SU-DHL-6 (cell line): ENCODE measurements at regions not wholly inside any gene's neighbourhood (a gene's known extent, or its start where the extent isn't known, plus 50 kb on each side); places are given as distances from the start of the nearest gene placed in this dataset.

Experiments
- H2AFZ ChIP-seq: fragments of 200-600 bp; sonication (generic); 2 replicates; pipeline ENCODE4 v1.6.1; 2014; ENCODE audit warnings: low read depth, mild to moderate bottlenecking, moderate library complexity, mixed read lengths, antibody characterized with exemption, low read length; ENCODE audit not compliant: severe bottlenecking
- H3F3A ChIP-seq: fragments of 200-600 bp; shearing (Covaris generic); 2 replicates; pipeline ENCODE4 v1.6.0; 2016; ENCODE audit warnings: antibody characterized with exemption, mild to moderate bottlenecking; ENCODE audit not compliant: insufficient read depth
- H3K27ac ChIP-seq: fragments of 200-600 bp; sonication (generic); 2 replicates; pipeline ENCODE4 v1.5.1; 2016; ENCODE audit warnings: low read depth, mild to moderate bottlenecking, low read length, moderate library complexity, mixed read lengths
- H3K27me3 ChIP-seq: fragments of 200-600 bp; sonication (generic), shearing (Covaris generic); 2 replicates; pipeline ENCODE4 v1.6.0; 2014; ENCODE audit warnings: mild to moderate bottlenecking, low read length
- H3K36me3 ChIP-seq: fragments of 200-600 bp; sonication (generic); 2 replicates; pipeline ENCODE4 v1.6.1; 2014; ENCODE audit warnings: mild to moderate bottlenecking, low read length, mixed read lengths
- H3K4me2 ChIP-seq: fragments of 300-600, 200-600 bp; shearing (Covaris generic), sonication (generic); 2 replicates; pipeline ENCODE4 v1.6.0; 2014; ENCODE audit warnings: low read length, low read depth, mild to moderate bottlenecking; ENCODE audit not compliant: poor library complexity, severe bottlenecking
- H3K4me3 ChIP-seq: fragments of 200-600 bp; sonication (generic); 2 replicates; pipeline ENCODE4 v1.5.1; 2014; ENCODE audit warnings: antibody characterized with exemption, low read length, mild to moderate bottlenecking, mixed read lengths; ENCODE audit not compliant: insufficient read depth, poor library complexity, severe bottlenecking
- H3K79me2 ChIP-seq: fragments of 200-600 bp; sonication (generic); 2 replicates; pipeline ENCODE4 v1.6.1; 2014; ENCODE audit warnings: mild to moderate bottlenecking, low read length, moderate library complexity; ENCODE audit not compliant: insufficient read depth
- H3K9ac ChIP-seq: fragments of 200-600 bp; sonication (generic); 2 replicates; pipeline ENCODE4 v1.7.0; 2014; ENCODE audit warnings: mild to moderate bottlenecking, low read length
- H3K9me2 ChIP-seq: fragments of 200-600 bp; sonication (generic); replicated peaks from 2 replicates; pipeline ENCODE4 v1.6.1; 2014; ENCODE audit warnings: low read length; ENCODE audit not compliant: insufficient read depth
- H3K9me3 ChIP-seq: fragments of 200-600 bp; sonication (generic); 2 replicates; pipeline ENCODE4 v1.6.1; 2014; ENCODE audit warnings: low read length, mixed read lengths; ENCODE audit not compliant: insufficient read depth
- H4K20me1 ChIP-seq: fragments of 200-600 bp; sonication (generic); 2 replicates; pipeline ENCODE4 v1.6.1; 2014; ENCODE audit warnings: low read depth, mild to moderate bottlenecking, antibody characterized with exemption, low read length, moderate library complexity, mixed read lengths
- CTCF ChIP-seq: fragments of 200-600 bp; sonication (generic); IDR thresholded peaks from one replicate; pipeline ENCODE4 v1.5.1; 2017; ENCODE audit warnings: antibody characterized with exemption, mild to moderate bottlenecking, low read length, moderate library complexity; ENCODE audit not compliant: insufficient read depth, poor library complexity, severe bottlenecking
- EZH2phosphoT487 ChIP-seq: fragments of 200-600 bp; sonication (generic), shearing (Covaris generic); conservative IDR thresholded peaks from 2 replicates; pipeline ENCODE4 v1.6.1; 2018; ENCODE audit warnings: mild to moderate bottlenecking, antibody characterized with exemption, low read length, moderate library complexity, mixed read lengths

DNA sequence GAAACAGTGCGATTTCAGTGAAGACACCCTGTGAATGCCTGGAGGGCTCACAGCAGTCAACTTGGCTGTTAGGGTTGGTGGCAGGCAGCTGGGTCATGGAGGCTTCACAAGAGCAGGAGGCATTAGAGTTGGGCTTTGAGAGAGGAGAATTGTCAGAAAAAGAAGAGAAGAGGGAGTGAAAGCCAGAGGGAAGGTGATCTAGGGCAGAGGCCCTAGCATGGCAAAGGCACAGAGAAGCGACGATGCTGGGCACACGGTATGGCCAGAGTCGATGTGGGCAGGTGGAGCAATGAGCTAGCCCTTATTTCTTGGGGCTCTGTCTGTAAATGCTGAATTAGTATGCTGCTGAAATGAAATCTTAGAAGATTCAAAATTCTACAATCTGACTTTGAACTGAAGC lies 52.6 kb upstream of the OLFM4 start:
- Histone ChIP-seq H3K4me3 (no peak overlapping the region), H3F3A (no peaks in the 10 kb centered on the region), H2AFZ (no peak overlapping the region), H3K36me3 (no peaks in the 10 kb centered on the region), H3K27me3 (no peaks in the 10 kb centered on the region; the same call in 1 of the 2 replicates), H3K9ac (no peak overlapping the region), H3K79me2 (no peaks in the 10 kb centered on the region), H4K20me1 (no peaks in the 10 kb centered on the region), H3K9me2 (no peaks in the 10 kb centered on the region), H3K27ac (no peak overlapping the region), H3K9me3 (no peaks in the 10 kb centered on the region), H3K4me2 (no peak overlapping the region)
- TF ChIP-seq CTCF (no peak), EZH2phosphoT487 (no peak)

GRCh38 chr13:52975161-52975560 lies 53.5 kb upstream of the OLFM4 start:
- H3K9me3 ChIP-seq: no peaks in the 10 kb centered on the region
- H3K9me2 ChIP-seq: no peaks in the 10 kb centered on the region
- no peaks in the 10 kb centered on the region for H3K36me3 ChIP-seq
- H2AFZ ChIP-seq: no peak overlapping the region
- no peak for TF ChIP-seq CTCF
- no peak for TF ChIP-seq EZH2phosphoT487
- no peaks in the 10 kb centered on the region for H3K79me2 ChIP-seq
- no peak overlapping the region for H3K9ac ChIP-seq
- no peak overlapping the region for H3K27ac ChIP-seq
- H3K4me3 ChIP-seq: no peak overlapping the region
- no peaks in the 10 kb centered on the region for H3F3A ChIP-seq
- H3K27me3 ChIP-seq: no peaks in the 10 kb centered on the region; the same call in 1 of the 2 replicates
- no peak overlapping the region for H3K4me2 ChIP-seq
- no peaks in the 10 kb centered on the region for H4K20me1 ChIP-seq

DNA sequence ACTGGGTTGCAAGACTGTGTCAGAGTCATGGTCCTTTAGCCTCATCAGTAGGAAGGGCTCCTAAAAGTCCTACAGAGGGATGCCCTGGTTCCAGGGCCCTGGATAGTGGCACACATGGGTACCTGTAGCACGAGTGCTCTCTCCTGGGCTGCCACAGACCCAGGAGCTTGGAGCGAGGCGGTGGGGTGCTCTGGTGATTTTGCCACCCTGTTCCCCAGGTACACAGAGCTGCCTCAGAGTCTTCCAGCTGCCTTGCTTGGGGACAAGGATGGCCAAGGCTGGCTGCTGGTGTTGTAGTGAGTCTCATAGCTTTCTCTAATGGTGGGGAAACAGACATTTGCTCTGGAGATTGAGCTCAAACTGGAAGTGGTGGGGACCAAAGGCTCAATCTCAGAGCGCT lies 53.9 kb upstream of the OLFM4 start:
- no peaks in the 10 kb centered on the region; the same call in 1 of the 2 replicates for H3K27me3 ChIP-seq
- H3F3A ChIP-seq: no peaks in the 10 kb centered on the region
- no peak overlapping the region for H2AFZ ChIP-seq
- no peak overlapping the region for H3K9ac ChIP-seq
- no peak overlapping the region for H3K27ac ChIP-seq
- H4K20me1 ChIP-seq: no peaks in the 10 kb centered on the region
- no peak for TF ChIP-seq CTCF
- TF ChIP-seq EZH2phosphoT487: no peak
- no peaks in the 10 kb centered on the region for H3K36me3 ChIP-seq
- H3K4me2 ChIP-seq: no peak overlapping the region
- H3K4me3 ChIP-seq: no peak overlapping the region
- no peaks in the 10 kb centered on the region for H3K9me2 ChIP-seq
- H3K9me3 ChIP-seq: no peaks in the 10 kb centered on the region
- no peaks in the 10 kb centered on the region for H3K79me2 ChIP-seq
